Small intestine (tissue), 7 donors: ENCODE measurements at regions not wholly inside any gene's neighbourhood (a gene's known extent, or its start where the extent isn't known, plus 50 kb on each side); places are given as distances from the start of the nearest gene placed in this dataset.

Source experiments
- DNase-seq, 2 donors: peaks; one replicate each; pipeline versions ENCODE4 v3.0.0 to v3.0.0-alpha.2; 2013
- FAIRE-seq: peaks from 2 replicates; lab custom pipeline; 2012; peaks lifted over from hg19 to GRCh38; lab: Jason Lieb, UNC
- H3K27ac ChIP-seq, 3 donors: one replicate each; pipeline ENCODE4 v1.5.1; 2013; ENCODE audit warnings: low read length in 2 of 3, mild to moderate bottlenecking in 2 of 3, control low read depth in 1 of 3, inconsistent platforms in 1 of 3, low read depth in 1 of 3, moderate library complexity in 1 of 3
- H3K27me3 ChIP-seq, 3 donors: one replicate each; pipeline ENCODE4 v1.6.1; 2013; ENCODE audit warnings: low read length in 3 of 3, inconsistent platforms in 1 of 3; ENCODE audit not compliant: control insufficient read depth in 3 of 3, insufficient read depth in 3 of 3
- H3K36me3 ChIP-seq, 3 donors: one replicate each; pipeline ENCODE4 v1.6.1; 2013; ENCODE audit warnings: low read length in 3 of 3, inconsistent platforms in 1 of 3, low read depth in 1 of 3, mild to moderate bottlenecking in 1 of 3, moderate library complexity in 1 of 3; ENCODE audit not compliant: control insufficient read depth in 3 of 3, insufficient read depth in 2 of 3
- H3K4me1 ChIP-seq, 3 donors: one replicate each; pipeline ENCODE4 v1.6.1; 2013; ENCODE audit warnings: low read length in 2 of 3, inconsistent platforms in 1 of 3, low read depth in 1 of 3, mild to moderate bottlenecking in 1 of 3, moderate library complexity in 1 of 3; ENCODE audit not compliant: control insufficient read depth in 3 of 3, insufficient read depth in 2 of 3
- H3K4me3 ChIP-seq, 3 donors: one replicate each; pipeline ENCODE4 v1.5.1; 2013; ENCODE audit warnings: low read length in 3 of 3, control low read depth in 1 of 3, inconsistent platforms in 1 of 3, low read depth in 1 of 3, mild to moderate bottlenecking in 1 of 3, moderate library complexity in 1 of 3
- H3K9me3 ChIP-seq, 2 donors: one replicate each; pipeline ENCODE4 v1.6.1; 2013; ENCODE audit warnings: low read depth in 1 of 2, low read length in 1 of 2; ENCODE audit not compliant: control insufficient read depth in 2 of 2, insufficient read depth in 1 of 2
- WGBS, 3 donors: extraction: QIAGEN DNeasy Blood & Tissue Kit; methylation state at CpG; one replicate each; pipeline ENCODE4 v1.1.7; 2013; 5-methylcytosine and 5-hydroxymethylcytosine counted together
- donor health status: healthy with polysubstance abuse.
- donor health status: control.
- donor health status: control.
- donor health status: Bipolar disorder and iron deficiency.
- donor health status: healthy.

- Histone ChIP-seq H3K27ac (no peak overlapping the region), H3K9me3 (no peaks in the 10 kb centered on the region), H3K27me3 (no peaks in the 10 kb centered on the region), H3K4me3 (no peak overlapping the region), H3K36me3 (no peaks in the 10 kb centered on the region), H3K4me1 (no peaks in the 10 kb centered on the region)
- DNase-seq (no peak), FAIRE-seq (no peak)
- 74 to 81% (median 76%) methylated on average over 1 of the region's 1 CpG for WGBS, 3 donors
Observed at GRCh38 chr10:2918489-2918888, 148.9 kb upstream of the PFKP start.

- WGBS, 3 donors, result 65 to 77% (median 70%) methylated on average over 10 of the region's 10 CpGs
- no peaks in the 10 kb centered on the region for H3K27me3 ChIP-seq
- H3K27ac ChIP-seq, result no peak overlapping the region
- no peaks in the 10 kb centered on the region for H3K36me3 ChIP-seq
- no peak overlapping the region for H3K4me3 ChIP-seq
- no peak for FAIRE-seq
- no peaks in the 10 kb centered on the region for H3K9me3 ChIP-seq
- DNase-seq, result no peak
- H3K4me1 ChIP-seq, result no peaks in the 10 kb centered on the region
Observed at GRCh38 chr10:2917926-2918325, 149.4 kb upstream of the PFKP start.

GRCh38 chr10:2915412-2915811 lies 151.9 kb upstream of the PFKP start:
- no peaks in the 10 kb centered on the region for H3K27me3 ChIP-seq
- H3K9me3 ChIP-seq, result no peaks in the 10 kb centered on the region
- 86 to 90% (median 89%) methylated on average over 11 of the region's 11 CpGs for WGBS, 3 donors
- FAIRE-seq (no peak), DNase-seq (no peak)
- H3K27ac ChIP-seq, result no peak overlapping the region
- H3K4me1 ChIP-seq, result no peaks in the 10 kb centered on the region
- no peak overlapping the region for H3K4me3 ChIP-seq
- no peaks in the 10 kb centered on the region for H3K36me3 ChIP-seq

- no peaks in the 10 kb centered on the region for H3K9me3 ChIP-seq
- H3K36me3 ChIP-seq, result no peaks in the 10 kb centered on the region
- WGBS, 3 donors, result 78 to 80% (median 79%) methylated on average over 5 of the region's 5 CpGs
- H3K4me3 ChIP-seq, result no peak overlapping the region
- H3K27ac ChIP-seq, result no peak overlapping the region
- H3K4me1 ChIP-seq, result no peaks in the 10 kb centered on the region
- H3K27me3 ChIP-seq, result no peaks in the 10 kb centered on the region
- no peak for DNase-seq
- no peak for FAIRE-seq
Observed at GRCh38 chr10:2914741-2915140, 152.6 kb upstream of the PFKP start.

GRCh38 chr10:2913474-2913873 lies 153.9 kb upstream of the PFKP start:
- no peak for FAIRE-seq
- no peaks in the 10 kb centered on the region for H3K4me1 ChIP-seq

GRCh38 chr10:2910656-2911055 lies 156.7 kb upstream of the PFKP start:
- H3K27ac ChIP-seq, result no peak overlapping the region
- FAIRE-seq (no peak), DNase-seq (no peak)
- H3K4me1 ChIP-seq, result no peaks in the 10 kb centered on the region
- H3K27me3 ChIP-seq, result no peaks in the 10 kb centered on the region
- no peaks in the 10 kb centered on the region for H3K36me3 ChIP-seq
- H3K4me3 ChIP-seq, result no peak overlapping the region
- WGBS, 3 donors, result 35 to 63% (median 42%) methylated on average over 3 of the region's 3 CpGs
- H3K9me3 ChIP-seq, result no peaks in the 10 kb centered on the region

More at GRCh38 chr10:2913474-2913873, 153.9 kb upstream of the PFKP start:
- Histone ChIP-seq H3K27ac (no peak overlapping the region), H3K27me3 (no peaks in the 10 kb centered on the region), H3K36me3 (no peaks in the 10 kb centered on the region), H3K4me3 (no peak overlapping the region), H3K9me3 (no peaks in the 10 kb centered on the region)
- DNase-seq, result peak in 1 of 2 donors; percentile 10
- WGBS, 3 donors, result 39 to 44% (median 41%) methylated on average over 4 of the region's 4 CpGs

GRCh38 chr10:2909921-2910320 lies 157.4 kb upstream of the PFKP start:
- DNase-seq, result no peak
- no peak for FAIRE-seq
- 70 to 80% (median 76%) methylated on average over 5 of the region's 5 CpGs for WGBS, 3 donors
- H3K4me1 ChIP-seq, result no peaks in the 10 kb centered on the region
- H3K36me3 ChIP-seq, result no peaks in the 10 kb centered on the region
- no peaks in the 10 kb centered on the region for H3K9me3 ChIP-seq
- H3K4me3 ChIP-seq, result no peak overlapping the region
- no peaks in the 10 kb centered on the region for H3K27me3 ChIP-seq
- H3K27ac ChIP-seq, result no peak overlapping the region

GRCh38 chr10:2908851-2909630 lies 158.3 kb upstream of the PFKP start:
- Histone ChIP-seq H3K36me3 (no peaks in the 10 kb centered on the region), H3K9me3 (no peaks in the 10 kb centered on the region), H3K4me1 (no peaks in the 10 kb centered on the region), H3K27ac (no peak overlapping the region), H3K4me3 (no peak overlapping the region), H3K27me3 (no peaks in the 10 kb centered on the region)
- 71 to 77% (median 71%) methylated on average over 19 of the region's 19 CpGs for WGBS, 3 donors
- FAIRE-seq, result no peak
- no peak for DNase-seq

- WGBS, 3 donors, result 77 to 85% (median 85%) methylated on average over 2 of the region's 2 CpGs
- H3K4me3 ChIP-seq, result no peak overlapping the region
- no peaks in the 10 kb centered on the region for H3K27me3 ChIP-seq
- H3K36me3 ChIP-seq, result no peaks in the 10 kb centered on the region
- FAIRE-seq (no peak), DNase-seq (no peak)
- no peaks in the 10 kb centered on the region for H3K4me1 ChIP-seq
- no peak overlapping the region for H3K27ac ChIP-seq
- no peaks in the 10 kb centered on the region for H3K9me3 ChIP-seq
Observed at GRCh38 chr10:2906974-2907373, 160.4 kb upstream of the PFKP start.
